ENCODE measurements at regions not wholly inside any gene's neighbourhood (a gene's known extent, or its start where the extent isn't known, plus 50 kb on each side); places are given as distances from the start of the nearest gene placed in this dataset.

GRCh38 chr1:185681034-185681633 lies 53.1 kb upstream of the HMCN1 start:
- Mint-ChIP-seq H3K36me3 (ENCODE audit: insufficient read depth) (no peaks in the 10 kb centered on the region), H3K4me3 (no peak overlapping the region), H3K4me1 (ENCODE audit: low read depth in 2 of 2) (peaks cover 7 to 9% of the 10 kb centered on the region in 2 donors), H3K27me3 (peaks cover 0 to 8% of the 10 kb centered on the region in 2 donors), H3K27ac (no peak overlapping the region), H3K9me3 (no peaks in the 10 kb centered on the region)
- DNase-seq (no peak), ATAC-seq (replicated peaks) (no peak)

- DNase-seq, result no peak
- no peak for ATAC-seq (replicated peaks)
- Mint-ChIP-seq H3K9me3 (no peaks in the 10 kb centered on the region), H3K27ac (no peak overlapping the region), H3K36me3 (ENCODE audit: insufficient read depth) (no peaks in the 10 kb centered on the region), H3K4me3 (no peak overlapping the region), H3K4me1 (ENCODE audit: low read depth in 2 of 2) (peaks cover 7 to 9% of the 10 kb centered on the region in 2 donors), H3K27me3 (peaks cover 0 to 7% of the 10 kb centered on the region in 2 donors)
These were observed 53.7 kb upstream of the HMCN1 start for GRCh38 chr1:185680453-185680852.

GRCh38 chr1:185679220-185679619 lies 55.0 kb upstream of the HMCN1 start:
- peaks cover 0 to 4% of the 10 kb centered on the region in 2 donors for H3K27me3 Mint-ChIP-seq
- no peaks in the 10 kb centered on the region for H3K36me3 Mint-ChIP-seq (ENCODE audit: insufficient read depth)
- H3K4me3 Mint-ChIP-seq, result no peak overlapping the region
- H3K4me1 Mint-ChIP-seq (ENCODE audit: low read depth in 2 of 2), result peaks cover 10 to 16% of the 10 kb centered on the region in 2 donors
- DNase-seq, result no peak
- no peak overlapping the region for H3K27ac Mint-ChIP-seq
- H3K9me3 Mint-ChIP-seq, result no peaks in the 10 kb centered on the region
- ATAC-seq (replicated peaks), result no peak

DNA sequence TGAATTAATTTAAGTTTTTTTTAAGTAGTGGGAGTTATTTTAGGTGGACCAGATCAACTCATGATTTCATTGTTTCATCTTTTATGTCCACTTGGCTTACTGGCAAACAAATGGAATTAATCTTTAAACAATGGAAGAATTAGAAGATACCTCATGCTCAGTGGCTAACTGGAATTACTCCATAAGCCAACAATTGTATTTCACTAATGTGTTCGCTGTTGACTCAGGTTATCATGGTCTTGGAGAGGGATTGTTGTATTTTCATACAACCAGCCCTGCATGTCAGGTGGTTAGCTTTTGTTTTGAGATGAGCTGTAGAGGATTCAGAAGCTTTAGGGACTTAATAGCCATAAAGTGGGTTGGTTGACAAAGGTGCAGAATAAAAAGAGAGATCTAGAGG lies 57.2 kb upstream of the HMCN1 start:
- H3K27me3 Mint-ChIP-seq, result no peaks in the 10 kb centered on the region
- H3K27ac Mint-ChIP-seq, result no peak overlapping the region
- H3K9me3 Mint-ChIP-seq, result no peaks in the 10 kb centered on the region
- peaks cover 14 to 20% of the 10 kb centered on the region in 2 donors for H3K4me1 Mint-ChIP-seq (ENCODE audit: low read depth in 2 of 2)
- ATAC-seq (replicated peaks) (no peak), DNase-seq (no peak)
- H3K4me3 Mint-ChIP-seq, result no peak overlapping the region
- H3K36me3 Mint-ChIP-seq (ENCODE audit: insufficient read depth), result no peaks in the 10 kb centered on the region

GRCh38 chr1:185674201-185674600 lies 60.0 kb upstream of the HMCN1 start:
- ATAC-seq (replicated peaks) (peak; percentile 65), DNase-seq (no peak)
- no peaks in the 10 kb centered on the region for H3K36me3 Mint-ChIP-seq (ENCODE audit: insufficient read depth)
- peak overlapping the region in 1 of 2 donors; percentile 3 for H3K27ac Mint-ChIP-seq
- H3K4me3 Mint-ChIP-seq, result peak overlapping the region; percentile 2 to 42
- H3K4me1 Mint-ChIP-seq (ENCODE audit: low read depth in 2 of 2), result peaks cover 8 to 11% of the 10 kb centered on the region in 2 donors
- H3K9me3 Mint-ChIP-seq, result no peaks in the 10 kb centered on the region
- H3K27me3 Mint-ChIP-seq, result no peaks in the 10 kb centered on the region

DNA sequence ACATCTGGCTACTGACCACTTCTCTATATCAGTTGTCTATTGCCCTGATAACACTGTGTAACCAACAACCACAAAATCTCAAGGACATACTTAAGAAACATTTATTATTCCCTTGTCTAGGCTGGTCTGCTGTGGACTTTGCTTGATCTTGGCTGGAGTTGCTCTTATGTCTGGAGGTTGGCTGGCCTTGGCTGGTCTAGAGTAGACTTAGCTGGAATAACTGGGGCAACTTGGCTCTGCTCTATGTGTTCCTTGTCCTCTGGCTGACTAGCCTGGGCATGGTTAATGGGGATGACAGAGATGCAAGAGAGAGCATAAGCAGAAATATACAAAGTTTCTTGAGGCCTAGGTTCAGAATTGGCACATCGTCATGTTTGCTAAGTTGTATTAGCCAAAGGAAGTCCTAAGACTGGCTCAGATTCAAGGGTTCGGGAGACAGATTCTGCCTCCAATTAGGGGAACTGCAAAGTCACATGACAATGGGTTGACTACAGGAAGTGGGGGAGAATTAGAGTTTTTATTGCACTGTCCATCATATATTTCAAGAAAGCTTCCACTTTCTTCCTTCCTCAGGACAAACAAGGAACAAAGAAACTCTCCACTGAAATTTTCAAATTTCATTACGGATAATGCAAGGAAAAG lies 61.4 kb upstream of the HMCN1 start:
- H3K9me3 Mint-ChIP-seq, result no peaks in the 10 kb centered on the region
- DNase-seq (no peak), ATAC-seq (replicated peaks) (no peak)
- no peak overlapping the region for H3K27ac Mint-ChIP-seq
- no peaks in the 10 kb centered on the region for H3K27me3 Mint-ChIP-seq
- H3K4me3 Mint-ChIP-seq, result no peak overlapping the region
- H3K4me1 Mint-ChIP-seq (ENCODE audit: low read depth in 2 of 2), result peaks cover 8 to 11% of the 10 kb centered on the region in 2 donors
- H3K36me3 Mint-ChIP-seq (ENCODE audit: insufficient read depth), result no peaks in the 10 kb centered on the region

DNA sequence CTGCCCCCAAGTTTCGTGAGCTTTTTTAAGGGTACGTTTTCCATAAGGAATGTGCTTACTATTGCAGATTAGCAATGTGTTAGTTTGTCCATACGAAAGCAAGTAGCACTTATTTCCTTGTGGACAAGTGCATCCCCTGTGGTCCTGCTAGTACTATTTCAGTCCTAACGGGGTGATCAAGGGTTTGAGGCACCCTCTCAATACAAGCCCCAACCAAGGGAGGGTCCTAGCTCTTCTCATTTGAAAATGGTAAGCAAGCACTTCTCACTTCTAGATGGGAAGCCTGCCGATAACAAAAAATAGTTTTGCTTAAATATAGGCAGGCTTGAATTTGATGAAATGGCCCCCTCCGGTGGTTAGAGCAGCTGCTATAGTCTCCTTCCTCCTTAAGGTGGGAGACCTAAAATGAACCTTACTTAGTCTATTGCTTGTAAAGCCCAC lies 64.0 kb upstream of the HMCN1 start:
- Mint-ChIP-seq H3K27me3 (no peaks in the 10 kb centered on the region), H3K9me3 (no peaks in the 10 kb centered on the region), H3K27ac (no peak overlapping the region), H3K4me1 (ENCODE audit: low read depth in 2 of 2) (peaks cover 7 to 11% of the 10 kb centered on the region in 2 donors), H3K36me3 (ENCODE audit: insufficient read depth) (no peaks in the 10 kb centered on the region), H3K4me3 (no peak overlapping the region)
- DNase-seq (peak; percentile 34 to 52 (median 45)), ATAC-seq (replicated peaks) (peak; percentile 82)

DNA sequence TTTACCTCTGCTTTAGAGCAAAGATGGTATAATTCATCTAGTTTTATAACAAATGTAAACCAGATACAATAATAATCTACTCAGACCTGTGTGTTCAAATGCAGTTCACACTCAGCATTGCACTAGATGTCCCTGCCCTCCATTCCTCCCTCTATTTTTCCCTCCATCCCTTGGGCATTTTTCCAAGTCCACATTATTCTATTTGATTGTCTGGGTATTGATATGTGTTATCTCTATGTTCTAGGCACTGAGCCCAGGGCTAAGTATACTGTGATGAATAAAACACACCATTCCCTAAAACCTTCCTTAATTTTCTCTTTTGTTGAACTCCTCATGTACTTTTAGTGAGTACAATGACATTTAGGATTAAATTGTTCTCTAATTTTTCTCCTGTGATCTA lies 66.2 kb upstream of the HMCN1 start:
- no peaks in the 10 kb centered on the region for H3K36me3 Mint-ChIP-seq (ENCODE audit: insufficient read depth)
- no peak overlapping the region for H3K27ac Mint-ChIP-seq
- no peak for ATAC-seq (replicated peaks)

GRCh38 chr1:185666582-185666981 lies 67.6 kb upstream of the HMCN1 start:
- no peak for ATAC-seq (replicated peaks)
- no peaks in the 10 kb centered on the region for H3K36me3 Mint-ChIP-seq (ENCODE audit: insufficient read depth)
- no peak overlapping the region for H3K4me3 Mint-ChIP-seq
- H3K27me3 Mint-ChIP-seq, result no peaks in the 10 kb centered on the region
- no peaks in the 10 kb centered on the region for H3K4me1 Mint-ChIP-seq (ENCODE audit: low read depth in 2 of 2)
- no peak overlapping the region for H3K27ac Mint-ChIP-seq
- H3K9me3 Mint-ChIP-seq, result no peaks in the 10 kb centered on the region
- no peak for DNase-seq

More for the DNA sequence above, 66.2 kb upstream of the HMCN1 start:
- H3K4me3 Mint-ChIP-seq, result no peak overlapping the region
- no peaks in the 10 kb centered on the region for H3K27me3 Mint-ChIP-seq
- DNase-seq, result no peak
- no peaks in the 10 kb centered on the region for H3K4me1 Mint-ChIP-seq (ENCODE audit: low read depth in 2 of 2)
- H3K9me3 Mint-ChIP-seq, result no peaks in the 10 kb centered on the region

GRCh38 chr1:185663771-185664296 lies 70.4 kb upstream of the HMCN1 start:
- Mint-ChIP-seq H3K4me1 (ENCODE audit: low read depth in 2 of 2) (no peaks in the 10 kb centered on the region), H3K36me3 (ENCODE audit: insufficient read depth) (no peaks in the 10 kb centered on the region), H3K9me3 (no peaks in the 10 kb centered on the region), H3K4me3 (no peak overlapping the region), H3K27ac (no peak overlapping the region), H3K27me3 (no peaks in the 10 kb centered on the region)
- DNase-seq (no peak), ATAC-seq (replicated peaks) (no peak)

- Mint-ChIP-seq H3K36me3 (ENCODE audit: insufficient read depth) (no peaks in the 10 kb centered on the region), H3K4me3 (no peak overlapping the region), H3K4me1 (ENCODE audit: low read depth in 2 of 2) (no peaks in the 10 kb centered on the region), H3K27me3 (no peaks in the 10 kb centered on the region), H3K9me3 (no peaks in the 10 kb centered on the region), H3K27ac (no peak overlapping the region)
- DNase-seq (no peak), ATAC-seq (replicated peaks) (no peak)
These were observed 70.9 kb upstream of the HMCN1 start for GRCh38 chr1:185663332-185663731.

DNA sequence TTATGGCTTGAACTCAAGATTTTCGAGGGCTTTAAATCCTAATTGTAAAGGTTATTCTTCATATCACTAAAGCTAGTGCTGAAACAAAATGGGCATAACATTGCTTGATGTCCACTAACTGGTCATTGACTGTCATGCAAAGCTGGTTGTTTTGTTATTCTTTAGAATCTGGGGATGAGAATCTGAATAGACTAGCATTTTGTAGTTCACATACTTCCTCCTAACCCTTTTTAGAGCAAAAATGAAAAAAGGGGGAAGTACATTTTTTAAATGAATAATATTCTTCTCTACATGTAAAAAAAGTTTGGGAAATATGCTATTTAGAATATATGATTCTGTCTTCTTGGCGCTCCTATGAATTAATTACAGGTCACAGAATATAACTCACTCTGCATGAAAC lies 72.2 kb upstream of the HMCN1 start:
- no peaks in the 10 kb centered on the region for H3K36me3 Mint-ChIP-seq (ENCODE audit: insufficient read depth)
- DNase-seq (no peak), ATAC-seq (replicated peaks) (no peak)
- peaks cover 0 to 5% of the 10 kb centered on the region in 2 donors for H3K27me3 Mint-ChIP-seq
- H3K27ac Mint-ChIP-seq, result no peak overlapping the region
- no peak overlapping the region for H3K4me3 Mint-ChIP-seq
- no peaks in the 10 kb centered on the region for H3K4me1 Mint-ChIP-seq (ENCODE audit: low read depth in 2 of 2)
- H3K9me3 Mint-ChIP-seq, result no peaks in the 10 kb centered on the region

GRCh38 chr1:185656663-185657062 lies 77.5 kb upstream of the HMCN1 start:
- H3K4me3 Mint-ChIP-seq, result no peak overlapping the region
- H3K36me3 Mint-ChIP-seq (ENCODE audit: insufficient read depth), result no peaks in the 10 kb centered on the region
- peaks cover 0 to 5% of the 10 kb centered on the region in 2 donors for H3K27me3 Mint-ChIP-seq
- no peaks in the 10 kb centered on the region for H3K4me1 Mint-ChIP-seq (ENCODE audit: low read depth in 2 of 2)
- H3K27ac Mint-ChIP-seq, result no peak overlapping the region
- H3K9me3 Mint-ChIP-seq, result no peaks in the 10 kb centered on the region
- no peak for ATAC-seq (replicated peaks)
- no peak for DNase-seq

- Mint-ChIP-seq H3K27me3 (peaks cover 0 to 5% of the 10 kb centered on the region in 2 donors), H3K27ac (no peak overlapping the region), H3K4me1 (ENCODE audit: low read depth in 2 of 2) (no peaks in the 10 kb centered on the region), H3K36me3 (ENCODE audit: insufficient read depth) (no peaks in the 10 kb centered on the region), H3K4me3 (no peak overlapping the region), H3K9me3 (no peaks in the 10 kb centered on the region)
- ATAC-seq (replicated peaks) (no peak), DNase-seq (no peak)
These were observed 79.3 kb upstream of the HMCN1 start for GRCh38 chr1:185654952-185655314.
